CD4-positive, alpha-beta T cell (primary cell): ENCODE measurements at regions not wholly inside any gene's neighbourhood (a gene's known extent, or its start where the extent isn't known, plus 50 kb on each side); places are given as distances from the start of the nearest gene placed in this dataset.

ENCODE experiments used
- ATAC-seq: fragments of 200-7000 bp; cut with Tn5 transposase; one replicate; pipeline ENCODE4 v1.10.0; 2022; ENCODE audit warnings: mild to moderate bottlenecking; ENCODE audit not compliant: poor library complexity
- CTCF ChIA-PET: fragments of 350-600 bp; sonication (Branson Sonifier 250); formaldehyde crosslinking; loops from one replicate; lab custom pipeline; 2021; ENCODE audit warnings: antibody characterized with exemption, inconsistent platforms; lab: Charles Lee
- POLR2A ChIA-PET: fragments of 350-600 bp; sonication (Branson Sonifier 250); formaldehyde crosslinking; loops from one replicate; lab custom pipeline; 2021; ENCODE audit warnings: antibody characterized with exemption, inconsistent platforms; lab: Charles Lee
- DNase-seq, 14 experiments: peaks; one replicate each; pipeline ENCODE4 v3.0.0-alpha.2; 2013 to 2020; ENCODE audit warnings: mixed read lengths in 2 of 14
- H3K27ac ChIP-seq, 2 donors: one replicate each; pipeline versions ENCODE4 v1.5.1 to v1.7.0; 2013; ENCODE audit warnings: low read length in 2 of 2, low read depth in 1 of 2, mild to moderate bottlenecking in 1 of 2
- H3K27me3 ChIP-seq, 2 experiments: 1 replicate in 1 of 2; 2 replicates in 1 of 2; pipeline versions ENCODE4 v1.6.1 to v1.7.0; 2013; ENCODE audit warnings: low read length in 2 of 2, control low read depth in 1 of 2, mild to moderate bottlenecking in 1 of 2, moderate library complexity in 1 of 2; ENCODE audit not compliant: insufficient read depth in 2 of 2, control insufficient read depth in 1 of 2
- H3K36me3 ChIP-seq: one replicate; pipeline ENCODE4 v1.6.1; 2013; ENCODE audit warnings: low read length, control low read depth; ENCODE audit not compliant: insufficient read depth
- H3K4me1 ChIP-seq: one replicate; pipeline ENCODE4 v1.6.1; 2013; ENCODE audit warnings: low read length, control low read depth; ENCODE audit not compliant: insufficient read depth
- H3K4me3 ChIP-seq: one replicate; pipeline ENCODE4 v1.5.1; 2013; ENCODE audit warnings: mild to moderate bottlenecking, low read length, moderate library complexity
- H3K9me3 ChIP-seq, 2 experiments: 1 replicate in 1 of 2; 2 replicates in 1 of 2; pipeline versions ENCODE4 v1.6.1 to v1.7.0; 2013; ENCODE audit warnings: low read length in 2 of 2, mild to moderate bottlenecking in 2 of 2, control low read depth in 1 of 2, moderate library complexity in 1 of 2; ENCODE audit not compliant: control insufficient read depth in 1 of 2, insufficient read depth in 1 of 2
- H3K27ac Mint-ChIP-seq: one replicate; pipeline ENCODE4 v1.8.0; 2020; ENCODE audit warnings: mixed read lengths
- H3K27me3 Mint-ChIP-seq: one replicate; pipeline ENCODE4 v1.8.0; 2021; ENCODE audit warnings: mixed read lengths
- H3K36me3 Mint-ChIP-seq: one replicate; pipeline ENCODE4 v1.8.0; 2021; ENCODE audit warnings: low read depth, mixed read lengths
- H3K4me1 Mint-ChIP-seq: one replicate; pipeline ENCODE4 v1.8.0; 2021; ENCODE audit warnings: low read depth, mixed read lengths
- H3K4me3 Mint-ChIP-seq: one replicate; pipeline ENCODE4 v1.8.0; 2020; ENCODE audit warnings: mild to moderate bottlenecking, mixed read lengths
- H3K9me3 Mint-ChIP-seq: one replicate; pipeline ENCODE4 v1.8.0; 2020; ENCODE audit warnings: mixed read lengths
- intact Hi-C, 2 experiments: fragments of 100-400 bp; cut with DNase I in 1 of 2; cut with micrococcal nuclease in 1 of 2; formaldehyde crosslinking; loops; one replicate each; pipeline versions ENCODE4 v1.15.1 to v1.9.0; 2023 to 2025; cut with DNase I, micrococcal nuclease
- TF ChIP-seq, protein P1 (sequence below): fragments of 200-600 bp; IDR thresholded peaks from one replicate; pipeline ENCODE4 v1.8.0; 2022; ENCODE audit warnings: antibody characterized with exemption, mild to moderate bottlenecking

- peaks cover 8% of the 10 kb centered on the region for H3K9me3 Mint-ChIP-seq
- H3K4me3 Mint-ChIP-seq: no peak overlapping the region
- ATAC-seq: no peak
- H3K4me3 ChIP-seq: no peak overlapping the region
- no peaks in the 10 kb centered on the region for H3K36me3 Mint-ChIP-seq
- TF ChIP-seq, protein P1, sequence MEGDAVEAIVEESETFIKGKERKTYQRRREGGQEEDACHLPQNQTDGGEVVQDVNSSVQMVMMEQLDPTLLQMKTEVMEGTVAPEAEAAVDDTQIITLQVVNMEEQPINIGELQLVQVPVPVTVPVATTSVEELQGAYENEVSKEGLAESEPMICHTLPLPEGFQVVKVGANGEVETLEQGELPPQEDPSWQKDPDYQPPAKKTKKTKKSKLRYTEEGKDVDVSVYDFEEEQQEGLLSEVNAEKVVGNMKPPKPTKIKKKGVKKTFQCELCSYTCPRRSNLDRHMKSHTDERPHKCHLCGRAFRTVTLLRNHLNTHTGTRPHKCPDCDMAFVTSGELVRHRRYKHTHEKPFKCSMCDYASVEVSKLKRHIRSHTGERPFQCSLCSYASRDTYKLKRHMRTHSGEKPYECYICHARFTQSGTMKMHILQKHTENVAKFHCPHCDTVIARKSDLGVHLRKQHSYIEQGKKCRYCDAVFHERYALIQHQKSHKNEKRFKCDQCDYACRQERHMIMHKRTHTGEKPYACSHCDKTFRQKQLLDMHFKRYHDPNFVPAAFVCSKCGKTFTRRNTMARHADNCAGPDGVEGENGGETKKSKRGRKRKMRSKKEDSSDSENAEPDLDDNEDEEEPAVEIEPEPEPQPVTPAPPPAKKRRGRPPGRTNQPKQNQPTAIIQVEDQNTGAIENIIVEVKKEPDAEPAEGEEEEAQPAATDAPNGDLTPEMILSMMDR: no peak
- H3K27ac Mint-ChIP-seq: no peak overlapping the region
- peaks cover 0 to 16% of the 10 kb centered on the region in 2 experiments for H3K9me3 ChIP-seq
- peaks cover 21% of the 10 kb centered on the region for H3K27me3 Mint-ChIP-seq
- no peak for DNase-seq
- no peaks in the 10 kb centered on the region for H3K4me1 Mint-ChIP-seq
- POLR2A ChIA-PET: no interaction called here
- intact Hi-C loops: no loop called here
- no peaks in the 10 kb centered on the region for H3K36me3 ChIP-seq
- peaks cover 0 to under 1% of the 10 kb centered on the region in 2 experiments for H3K27me3 ChIP-seq
- no peak overlapping the region for H3K27ac ChIP-seq
- CTCF ChIA-PET: no interaction called here
- no peaks in the 10 kb centered on the region for H3K4me1 ChIP-seq
Measured at GRCh38 chr11:87384078-87384729, 346.5 kb downstream of the TMEM135 start.

DNA sequence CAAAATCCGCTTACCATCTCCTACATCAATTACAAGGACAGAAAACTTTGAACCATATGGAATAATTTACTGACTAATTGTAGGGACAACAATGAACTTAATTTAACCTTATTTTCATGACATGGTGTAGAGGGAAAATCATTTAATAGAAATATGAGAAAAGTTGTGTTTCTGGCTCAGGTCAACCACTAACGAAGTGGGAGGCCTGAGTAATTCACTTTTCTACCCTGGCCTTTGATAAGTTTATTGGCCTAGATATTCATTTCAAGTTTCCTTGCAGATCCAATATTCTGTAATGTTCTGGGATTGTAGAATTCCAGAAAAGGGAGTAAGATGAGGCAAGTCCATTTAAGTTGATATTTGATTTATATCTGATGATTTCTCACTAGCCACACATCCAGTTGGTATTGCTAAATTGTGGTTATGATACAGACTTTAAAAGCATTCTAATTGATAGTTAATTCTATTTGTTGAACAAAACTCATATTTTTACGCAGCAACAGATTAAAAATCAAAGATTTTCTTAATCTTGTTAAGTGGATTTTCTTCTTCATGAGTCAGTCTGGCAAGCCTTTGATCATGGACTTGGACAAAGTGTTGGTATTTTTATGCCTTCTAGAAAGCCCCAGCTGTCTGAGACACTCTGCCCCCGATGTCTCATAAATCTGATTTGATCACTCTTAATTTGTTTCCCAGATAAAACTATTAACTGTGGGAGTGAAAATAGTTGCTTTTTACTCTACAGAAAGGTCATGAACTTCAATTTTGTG is 336.5 kb downstream of the TMEM135 start:
- ATAC-seq (no peak), DNase-seq (no peak)
- Histone ChIP-seq H3K27ac (no peak overlapping the region), H3K4me3 (no peak overlapping the region), H3K9me3 (no peaks in the 10 kb centered on the region), H3K27me3 (peaks cover 0 to 2% of the 10 kb centered on the region in 2 experiments), H3K36me3 (no peaks in the 10 kb centered on the region), H3K4me1 (no peaks in the 10 kb centered on the region)
- H3K9me3 Mint-ChIP-seq: no peaks in the 10 kb centered on the region
- no peaks in the 10 kb centered on the region for H3K4me1 Mint-ChIP-seq
- peaks cover 7% of the 10 kb centered on the region for H3K27me3 Mint-ChIP-seq
- TF ChIP-seq, protein P1: no peak
- intact Hi-C loops: no loop called here
- CTCF ChIA-PET: no interaction called here
- H3K27ac Mint-ChIP-seq: no peak overlapping the region
- H3K4me3 Mint-ChIP-seq: no peak overlapping the region
- no peaks in the 10 kb centered on the region for H3K36me3 Mint-ChIP-seq
- POLR2A ChIA-PET: no interaction called here
